ENCODE measurements at regions not wholly inside any gene's neighbourhood (a gene's known extent, or its start where the extent isn't known, plus 50 kb on each side); places are given as distances from the start of the nearest gene placed in this dataset.
"Not testable (repeated sequence)": the region's sequence is repeated elsewhere in the genome, so short reads cannot be mapped to it uniquely, and the experiment has no call there.

- no peak for FAIRE-seq
Observed at GRCh38 chr4:187839765-187840164, 155.8 kb upstream of the ZFP42 start.

- no peak for FAIRE-seq
Observed at GRCh38 chr4:187840814-187841213, 154.8 kb upstream of the ZFP42 start.

GRCh38 chr4:187849556-187850225 lies 145.9 kb upstream of the ZFP42 start:
- no peak for FAIRE-seq

- no peak for FAIRE-seq
Observed at GRCh38 chr4:187865914-187866313, 129.7 kb upstream of the ZFP42 start.

- FAIRE-seq = no peak
Observed at GRCh38 chr4:187883049-187883448, 112.5 kb upstream of the ZFP42 start.

GRCh38 chr4:187883836-187884475 lies 111.6 kb upstream of the ZFP42 start:
- no peak for FAIRE-seq

GRCh38 chr4:187887906-187888305 lies 107.7 kb upstream of the ZFP42 start:
- FAIRE-seq = no peak

GRCh38 chr4:187889651-187890050 lies 105.9 kb upstream of the ZFP42 start:
- no peak for FAIRE-seq

GRCh38 chr4:187893418-187893817 lies 102.2 kb upstream of the ZFP42 start:
- no peak for FAIRE-seq

GRCh38 chr4:187903106-187903505 lies 92.5 kb upstream of the ZFP42 start:
- no peak for FAIRE-seq

- no peak for FAIRE-seq
Observed at GRCh38 chr4:187903700-187904099, 91.9 kb upstream of the ZFP42 start.

- FAIRE-seq = no peak
Observed at GRCh38 chr4:187908079-187908561, 87.5 kb upstream of the ZFP42 start.

GRCh38 chr4:187908731-187909130 lies 86.8 kb upstream of the ZFP42 start:
- peak; percentile 90 for FAIRE-seq

- FAIRE-seq = no peak
Observed at GRCh38 chr4:187910741-187911140, 84.8 kb upstream of the ZFP42 start.

- FAIRE-seq = not testable (repeated sequence)
Observed at GRCh38 chr4:187915406-187915805, 80.2 kb upstream of the ZFP42 start.

GRCh38 chr4:187919966-187920365 lies 75.6 kb upstream of the ZFP42 start:
- no peak for FAIRE-seq

GRCh38 chr4:187921946-187922623 lies 73.5 kb upstream of the ZFP42 start:
- no peak for FAIRE-seq

- no peak for FAIRE-seq
Observed at GRCh38 chr4:187929024-187929423, 66.5 kb upstream of the ZFP42 start.

GRCh38 chr4:187934766-187935165 lies 60.8 kb upstream of the ZFP42 start:
- FAIRE-seq = no peak

GRCh38 chr4:187937557-187937956 lies 58.0 kb upstream of the ZFP42 start:
- no peak for FAIRE-seq

GRCh38 chr4:187940299-187940698 lies 55.3 kb upstream of the ZFP42 start:
- FAIRE-seq = no peak

- no peak for FAIRE-seq
Observed at GRCh38 chr4:187942968-187943367, 52.6 kb upstream of the ZFP42 start.

- FAIRE-seq = no peak
Observed at GRCh38 chr4:187944179-187944578, 51.4 kb upstream of the ZFP42 start.
